ENCODE measurements at regions not wholly inside any gene's neighbourhood (a gene's known extent, or its start where the extent isn't known, plus 50 kb on each side); places are given as distances from the start of the nearest gene placed in this dataset.
"Not testable (repeated sequence)": the region's sequence is repeated elsewhere in the genome, so short reads cannot be mapped to it uniquely, and the experiment has no call there.

DNA sequence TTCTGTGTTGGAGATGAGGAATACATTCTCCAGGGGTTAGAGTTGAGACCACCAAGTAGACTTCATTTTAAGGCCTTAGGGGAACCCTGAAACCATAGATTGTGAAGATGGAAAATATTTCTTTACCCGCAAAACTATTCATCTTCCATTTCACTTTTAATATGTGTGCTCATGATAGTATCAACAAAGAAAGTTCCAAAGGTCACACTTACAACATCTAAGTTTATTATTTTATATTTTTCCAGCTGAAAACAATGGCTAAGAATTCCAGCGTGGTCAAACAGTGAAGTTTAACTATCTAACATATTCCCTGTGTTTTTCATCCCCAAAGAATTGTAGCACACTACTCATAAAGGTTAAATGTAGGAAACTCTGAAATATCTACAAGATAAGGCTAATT, 214.5 kb upstream of the GIMD1 start:
- TF ChIP-seq FOXK2 (IDR thresholded peaks at IDR 0.05) (no peak), LEF1 (IDR thresholded peaks at IDR 0.05; ENCODE audit: borderline replicate concordance) (no peak), FOXM1 (IDR thresholded peaks at IDR 0.05; ENCODE audit: borderline replicate concordance) (no peak), ARNT (IDR thresholded peaks at IDR 0.05) (no peak), ELF4 (IDR thresholded peaks at IDR 0.05) (no peak), FOXA1 (IDR thresholded peaks at IDR 0.05) (no peak), NFRKB (IDR thresholded peaks at IDR 0.05) (no peak), SUZ12 (IDR thresholded peaks at IDR 0.05) (no peak), ZNF384 (IDR thresholded peaks at IDR 0.05) (no peak), SP1 (IDR thresholded peaks at IDR 0.05) (no peak), L3MBTL2 (conservative IDR thresholded peaks at IDR 0.05) (no peak)
- TF ChIP-seq, protein P1, sequence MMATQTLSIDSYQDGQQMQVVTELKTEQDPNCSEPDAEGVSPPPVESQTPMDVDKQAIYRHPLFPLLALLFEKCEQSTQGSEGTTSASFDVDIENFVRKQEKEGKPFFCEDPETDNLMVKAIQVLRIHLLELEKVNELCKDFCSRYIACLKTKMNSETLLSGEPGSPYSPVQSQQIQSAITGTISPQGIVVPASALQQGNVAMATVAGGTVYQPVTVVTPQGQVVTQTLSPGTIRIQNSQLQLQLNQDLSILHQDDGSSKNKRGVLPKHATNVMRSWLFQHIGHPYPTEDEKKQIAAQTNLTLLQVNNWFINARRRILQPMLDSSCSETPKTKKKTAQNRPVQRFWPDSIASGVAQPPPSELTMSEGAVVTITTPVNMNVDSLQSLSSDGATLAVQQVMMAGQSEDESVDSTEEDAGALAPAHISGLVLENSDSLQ (IDR thresholded peaks at IDR 0.05) = no peak
- DNase-seq (ENCODE audit: extremely low spot score) = no peak
- ChIA-PET POLR2A (no interaction called here), CTCF (no interaction called here)

DNA sequence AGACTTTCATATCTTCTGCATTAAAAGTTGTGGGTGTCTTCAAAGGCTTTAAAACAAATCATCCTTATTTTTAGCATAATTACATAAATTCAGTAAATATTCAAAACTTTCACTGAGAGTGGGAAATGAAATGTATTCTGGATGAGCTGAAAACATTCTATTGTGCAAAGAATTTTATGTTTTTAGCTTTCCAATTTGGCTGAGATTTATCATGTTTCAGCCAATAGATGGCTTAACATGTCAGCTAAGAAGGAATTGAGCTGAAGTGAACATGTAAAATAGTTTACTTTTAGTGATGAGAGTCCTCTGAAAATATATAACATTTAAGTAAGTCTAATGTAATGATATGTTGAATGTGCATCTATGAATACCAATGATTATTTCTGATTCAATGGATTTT, 213.5 kb upstream of the GIMD1 start:
- ChIA-PET POLR2A (no interaction called here), CTCF (no interaction called here)
- DNase-seq (ENCODE audit: extremely low spot score) = no peak
- no peak for TF ChIP-seq ELF4 (IDR thresholded peaks at IDR 0.05)
- no peak for TF ChIP-seq TARDBP (IDR thresholded peaks at IDR 0.05)
- TF ChIP-seq BHLHE40 (IDR thresholded peaks at IDR 0.05; ENCODE audit: borderline replicate concordance) = no peak
- TF ChIP-seq L3MBTL2 (conservative IDR thresholded peaks at IDR 0.05) = no peak

DNA sequence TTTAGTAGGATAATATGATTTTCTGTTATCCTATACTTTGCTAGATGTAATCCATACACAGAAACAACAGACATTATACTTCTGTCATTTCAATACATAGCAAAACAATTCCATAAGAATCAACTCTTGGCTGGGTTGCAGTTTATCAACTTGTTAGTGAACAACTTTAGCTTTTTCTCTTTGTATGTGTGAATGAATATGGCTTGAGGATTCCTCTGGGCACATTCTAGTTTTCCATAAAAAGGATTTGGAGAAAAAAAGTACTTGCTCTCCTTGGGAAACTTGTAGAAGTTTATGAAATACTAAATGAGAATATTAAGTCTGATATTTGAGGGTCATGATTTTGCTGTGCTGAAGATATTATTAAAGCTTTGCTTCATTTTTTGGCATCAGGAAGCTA, 210.7 kb upstream of the GIMD1 start:
- ChIA-PET CTCF (no interaction called here), POLR2A (no interaction called here)
- DNase-seq (ENCODE audit: extremely low spot score) = no peak
- TF ChIP-seq ELF4 (IDR thresholded peaks at IDR 0.05) = no peak
- TF ChIP-seq L3MBTL2 (conservative IDR thresholded peaks at IDR 0.05) = no peak
- TF ChIP-seq, protein P1 (IDR thresholded peaks at IDR 0.05) = no peak
- no peak for TF ChIP-seq SUZ12 (IDR thresholded peaks at IDR 0.05)
- no peak for TF ChIP-seq LEF1 (IDR thresholded peaks at IDR 0.05; ENCODE audit: borderline replicate concordance)
- TF ChIP-seq NFRKB (IDR thresholded peaks at IDR 0.05) = no peak
- TF ChIP-seq SP1 (IDR thresholded peaks at IDR 0.05) = no peak
- TF ChIP-seq FOXK2 (IDR thresholded peaks at IDR 0.05) = no peak
- TF ChIP-seq TARDBP (IDR thresholded peaks at IDR 0.05) = no peak
- TF ChIP-seq ARNT (IDR thresholded peaks at IDR 0.05) = no peak
- TF ChIP-seq FOXA1 (IDR thresholded peaks at IDR 0.05) = no peak
- no peak for TF ChIP-seq CTBP1 (IDR thresholded peaks at IDR 0.05; ENCODE audit: borderline replicate concordance)
- TF ChIP-seq ZNF384 (IDR thresholded peaks at IDR 0.05) = no peak
- TF ChIP-seq BHLHE40 (IDR thresholded peaks at IDR 0.05; ENCODE audit: borderline replicate concordance) = no peak
- no peak for TF ChIP-seq HDGF (IDR thresholded peaks at IDR 0.05; ENCODE audit: borderline replicate concordance)
- no peak for TF ChIP-seq FOXM1 (IDR thresholded peaks at IDR 0.05; ENCODE audit: borderline replicate concordance)

DNA sequence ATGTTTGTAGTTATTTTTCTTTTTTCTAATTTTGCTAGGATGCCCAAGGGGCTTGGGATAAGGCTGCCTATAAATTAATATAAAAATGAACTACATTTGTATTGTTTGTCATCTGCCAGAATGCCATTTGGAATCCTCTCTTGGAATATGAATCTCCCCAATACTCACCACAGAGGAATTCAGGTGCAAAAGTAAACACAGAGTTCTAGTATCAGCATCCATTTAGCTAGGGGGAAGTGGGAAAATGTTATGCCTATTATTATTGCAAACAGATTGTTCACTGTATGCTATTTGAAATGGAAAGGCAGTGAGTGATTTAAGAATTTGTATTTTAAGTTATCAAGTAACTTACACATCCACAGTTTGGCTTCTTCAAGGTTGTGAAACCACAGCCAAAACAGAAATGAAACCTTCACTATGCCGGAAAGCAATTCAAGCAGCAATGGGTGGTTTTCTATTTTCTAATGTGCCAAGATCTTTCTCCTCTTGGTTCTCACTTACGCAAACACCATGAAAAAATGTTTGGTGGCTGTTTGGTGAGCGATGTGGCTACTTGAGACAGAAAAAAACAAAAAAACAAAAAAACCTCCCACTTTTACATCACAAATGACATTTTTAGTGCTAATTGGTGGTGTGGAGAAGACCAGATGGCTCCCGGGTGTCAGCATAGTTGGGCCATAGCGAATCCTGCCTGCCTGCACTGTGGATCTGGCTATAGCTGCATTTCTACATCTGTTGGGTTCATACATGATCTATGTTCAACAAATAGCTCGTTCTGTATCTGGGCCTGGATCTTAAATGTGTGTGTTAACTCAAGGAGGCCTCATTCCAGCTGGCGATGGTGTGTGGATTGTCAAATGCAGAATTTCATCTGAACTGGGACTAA, 200.8 kb upstream of the GIMD1 start:
- ChIA-PET POLR2A (no interaction called here), CTCF (no interaction called here)
- no peak for DNase-seq (ENCODE audit: extremely low spot score)
- TF ChIP-seq FOXM1 (IDR thresholded peaks at IDR 0.05; ENCODE audit: borderline replicate concordance) = no peak
- TF ChIP-seq TARDBP (IDR thresholded peaks at IDR 0.05) = no peak
- TF ChIP-seq NFRKB (IDR thresholded peaks at IDR 0.05) = no peak
- no peak for TF ChIP-seq CTBP1 (IDR thresholded peaks at IDR 0.05; ENCODE audit: borderline replicate concordance)
- TF ChIP-seq FOXK2 (IDR thresholded peaks at IDR 0.05) = no peak
- no peak for TF ChIP-seq ZNF384 (IDR thresholded peaks at IDR 0.05)
- no peak for TF ChIP-seq SP1 (IDR thresholded peaks at IDR 0.05)
- TF ChIP-seq, protein P1 (IDR thresholded peaks at IDR 0.05) = no peak
- TF ChIP-seq HDGF (IDR thresholded peaks at IDR 0.05; ENCODE audit: borderline replicate concordance) = no peak
- no peak for TF ChIP-seq SUZ12 (IDR thresholded peaks at IDR 0.05)
- no peak for TF ChIP-seq ELF4 (IDR thresholded peaks at IDR 0.05)
- no peak for TF ChIP-seq FOXA1 (IDR thresholded peaks at IDR 0.05)

DNA sequence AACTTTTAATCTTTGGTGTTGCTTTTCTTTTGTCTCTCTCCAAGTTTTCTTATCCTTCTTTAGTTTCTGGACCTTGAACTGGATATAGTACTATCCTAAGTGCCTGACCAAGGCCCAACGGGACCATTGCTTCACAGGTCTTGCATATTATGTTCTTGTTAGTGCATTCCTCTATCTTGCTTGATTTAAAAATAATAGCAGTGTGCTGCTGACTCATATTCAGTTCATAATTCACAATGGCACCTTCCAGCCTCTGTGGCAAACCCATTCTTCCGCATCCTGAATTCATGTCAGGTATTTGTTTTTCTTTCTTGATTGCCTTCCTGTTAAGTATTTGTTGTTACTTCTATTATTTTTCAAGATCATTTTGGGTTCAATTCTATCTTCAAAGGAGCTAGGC, 197.1 kb upstream of the GIMD1 start:
- CTCF ChIA-PET = no interaction called here
- POLR2A ChIA-PET = no interaction called here
- DNase-seq (ENCODE audit: extremely low spot score) = no peak

DNA sequence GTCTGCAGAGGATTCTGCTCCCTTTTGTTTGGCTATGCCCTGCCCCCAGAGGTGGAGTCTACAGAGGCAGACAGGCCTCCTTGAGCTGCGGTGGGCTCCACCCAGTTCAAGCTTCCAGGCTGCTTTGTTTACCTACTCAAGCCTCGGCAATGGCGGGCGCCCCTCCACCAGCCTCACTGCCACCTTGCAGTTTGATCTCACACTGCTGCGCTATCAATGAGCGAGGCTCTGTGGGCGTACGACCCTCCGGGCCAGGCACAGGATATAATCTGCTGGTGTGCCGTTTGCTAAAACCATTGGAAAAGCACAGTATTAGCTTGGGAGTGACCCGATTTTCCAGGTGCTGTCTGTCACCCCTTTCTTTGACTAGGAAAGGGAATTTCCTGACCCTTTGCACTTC, 195.1 kb upstream of the GIMD1 start:
- POLR2A ChIA-PET; CTCF ChIA-PET; DNase-seq (ENCODE audit: extremely low spot score): not testable (repeated sequence)

More for the DNA sequence above, 197.1 kb upstream of the GIMD1 start:
- TF ChIP-seq SUZ12 (IDR thresholded peaks at IDR 0.05) (no peak), NFRKB (IDR thresholded peaks at IDR 0.05) (no peak), BHLHE40 (IDR thresholded peaks at IDR 0.05; ENCODE audit: borderline replicate concordance) (no peak), L3MBTL2 (conservative IDR thresholded peaks at IDR 0.05) (no peak), FOXK2 (IDR thresholded peaks at IDR 0.05) (no peak), LEF1 (IDR thresholded peaks at IDR 0.05; ENCODE audit: borderline replicate concordance) (no peak), ZNF384 (IDR thresholded peaks at IDR 0.05) (no peak), SP1 (IDR thresholded peaks at IDR 0.05) (no peak), ARNT (IDR thresholded peaks at IDR 0.05) (no peak)
- TF ChIP-seq, protein P1 (IDR thresholded peaks at IDR 0.05) = no peak
